ENCODE measurements at regions not wholly inside any gene's neighbourhood (a gene's known extent, or its start where the extent isn't known, plus 50 kb on each side); places are given as distances from the start of the nearest gene placed in this dataset.

DNA sequence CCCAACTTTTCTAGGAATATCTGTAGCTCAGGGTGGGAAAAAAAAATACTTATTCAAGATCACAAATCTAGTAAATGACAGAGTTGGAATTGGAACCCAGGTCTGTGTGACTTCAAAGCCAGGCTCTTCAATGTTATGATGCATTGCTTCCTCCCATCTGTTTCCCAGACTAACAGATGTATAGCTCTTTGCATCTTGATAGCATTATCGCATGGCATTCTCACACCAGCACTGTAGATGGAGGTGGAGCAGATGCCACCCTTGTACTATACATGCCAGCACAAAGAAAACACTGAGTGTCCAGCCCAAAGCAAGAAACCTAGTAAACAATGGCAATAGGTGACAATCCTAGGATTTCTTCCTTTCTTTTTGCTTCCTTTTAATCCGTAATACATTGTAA is 497.3 kb downstream of the NEBL start:
- CTCF ChIA-PET: interaction anchor here (0.6 kb wide), 1 partner anchor 288 kb away, joined by 6 read pairs; no protein-coding TSS in a partner anchor
- TF ChIP-seq SMC3 (IDR thresholded peaks at IDR 0.05; ENCODE audit: low read depth, low read length) (no peak), CEBPB (IDR thresholded peaks at IDR 0.05; ENCODE audit: low read depth, low read length) (no peak), ELK1 (IDR thresholded peaks at IDR 0.05; ENCODE audit: borderline replicate concordance, low read depth, low read length) (no peak)
- H3K4me2 ChIP-seq (ENCODE audit: low read depth, low read length): no peak overlapping the region
- no peak overlapping the region for H3K14ac ChIP-seq (replicated peaks; ENCODE audit: low read depth, low read length)
- H3K23ac ChIP-seq (ENCODE audit: low read depth, low read length): no peak overlapping the region
- no TSS peak for BruUV-seq (replicated peaks)
- H3K9ac ChIP-seq (ENCODE audit: low read depth, low read length): no peak overlapping the region
- no peak overlapping the region for H4K8ac ChIP-seq (ENCODE audit: low read depth in 2 of 2, low read length in 2 of 2)
- no peak overlapping the region for H2AK9ac ChIP-seq (replicated peaks; ENCODE audit: low read depth, low read length, poor library complexity)
- no peaks in the 10 kb centered on the region for H3K4me1 ChIP-seq (ENCODE audit: control insufficient read depth, insufficient read depth, low read length)
- ATAC-seq (ENCODE audit: low read depth) (no peak), DNase-seq (no peak)
- H2BK5ac ChIP-seq (ENCODE audit: low read depth, low read length, poor library complexity, severe bottlenecking): no peak overlapping the region
- H3K4ac ChIP-seq (ENCODE audit: low read depth, low read length): no peak overlapping the region
- intact Hi-C loops (cut with micrococcal nuclease) (no loop called here), in situ Hi-C loops (cut with MboI; ENCODE audit: low sequenced_read_pairs) (no loop called here), dilution Hi-C loops (cut with HindIII; ENCODE audit: low sequenced_read_pairs, unreplicated experiment) (no loop called here)
- no peak overlapping the region for H3K27ac ChIP-seq (ENCODE audit: insufficient read depth, low read length)
- H2AK5ac ChIP-seq (ENCODE audit: low read depth, low read length): no peak overlapping the region
- H2BK20ac ChIP-seq (ENCODE audit: low read depth, low read length): no peak overlapping the region
- H3K4me3 ChIP-seq (ENCODE audit: insufficient read depth, low read depth, low read length): no peak overlapping the region
- no peaks in the 10 kb centered on the region for H3K79me1 ChIP-seq (ENCODE audit: low read depth in 1 of 2, low read length in 2 of 2)
- POLR2A ChIA-PET (ENCODE audit: unreplicated experiment): no interaction called here
- H3K18ac ChIP-seq (ENCODE audit: low read depth, low read length): no peak overlapping the region
- no peak overlapping the region for H3K56ac ChIP-seq (ENCODE audit: extremely low read depth, insufficient read depth, low read length)
- no peak overlapping the region for H2BK120ac ChIP-seq (ENCODE audit: low read depth, low read length)
- no peaks in the 10 kb centered on the region for H4K20me1 ChIP-seq (ENCODE audit: insufficient read depth, low read length)
- no peak overlapping the region for H4K91ac ChIP-seq (ENCODE audit: insufficient read depth, low read depth, low read length)
- H3K9me3 ChIP-seq (ENCODE audit: control insufficient read depth, insufficient read depth, low read length): peaks cover 3% of the 10 kb centered on the region
- H4K5ac ChIP-seq (ENCODE audit: low read depth, low read length): no peak overlapping the region
- H2AFZ ChIP-seq (replicated peaks; ENCODE audit: low read length, poor library complexity): no peak overlapping the region
- WGBS, 2 experiments (ENCODE audit: extremely low coverage in 2 of 2, insufficient read length in 1 of 2): no CpG with 5 or more reads among the region's 2 CpGs
- no peaks in the 10 kb centered on the region for H3K9me1 ChIP-seq (ENCODE audit: insufficient read depth, low read length)
- no peaks in the 10 kb centered on the region for H3K36me3 ChIP-seq (ENCODE audit: control insufficient read depth, insufficient read depth, low read length)
- H3K27me3 ChIP-seq (ENCODE audit: control insufficient read depth, insufficient read depth, low read length): no peaks in the 10 kb centered on the region
- no peak overlapping the region for H2BK15ac ChIP-seq (ENCODE audit: low read depth, low read length)

Data from IMR-90 (cell line).